Esophagus (tissue), 2 donors: ENCODE measurements at regions not wholly inside any gene's neighbourhood (a gene's known extent, or its start where the extent isn't known, plus 50 kb on each side); places are given as distances from the start of the nearest gene placed in this dataset.

Experiments used
- H3K27ac ChIP-seq, 2 donors: one replicate each; pipeline ENCODE4 v1.5.1; 2013; ENCODE audit warnings: low read depth in 2 of 2, mild to moderate bottlenecking in 2 of 2, inconsistent platforms in 1 of 2, low read length in 1 of 2, moderate library complexity in 1 of 2
- H3K27me3 ChIP-seq, 2 donors: one replicate each; pipeline ENCODE4 v1.6.1; 2013; ENCODE audit warnings: low read length in 2 of 2, control low read depth in 1 of 2, mild to moderate bottlenecking in 1 of 2; ENCODE audit not compliant: insufficient read depth in 2 of 2, control insufficient read depth in 1 of 2
- H3K36me3 ChIP-seq, 2 donors: one replicate each; pipeline ENCODE4 v1.6.1; 2013; ENCODE audit warnings: low read length in 1 of 2; ENCODE audit not compliant: control insufficient read depth in 2 of 2, insufficient read depth in 2 of 2
- H3K4me1 ChIP-seq, 2 donors: one replicate each; pipeline ENCODE4 v1.6.1; 2013; ENCODE audit warnings: low read length in 1 of 2; ENCODE audit not compliant: control insufficient read depth in 2 of 2, insufficient read depth in 2 of 2
- H3K4me3 ChIP-seq, 2 donors: one replicate each; pipeline ENCODE4 v1.5.1; 2013; ENCODE audit warnings: low read length in 2 of 2, mild to moderate bottlenecking in 2 of 2, low read depth in 1 of 2, moderate library complexity in 1 of 2
- H3K9me3 ChIP-seq, 2 donors: one replicate each; pipeline ENCODE4 v1.6.1; 2013; ENCODE audit warnings: mild to moderate bottlenecking in 2 of 2, low read depth in 1 of 2, low read length in 1 of 2, moderate library complexity in 1 of 2; ENCODE audit not compliant: control insufficient read depth in 2 of 2, insufficient read depth in 1 of 2
- WGBS, 2 donors: extraction: QIAGEN DNeasy Blood & Tissue Kit; methylation state at CpG; one replicate each; pipeline ENCODE4 v1.1.7; 2013; 5-methylcytosine and 5-hydroxymethylcytosine counted together
- donor health status: healthy with polysubstance abuse.
- donor health status: Bipolar disorder and iron deficiency.

- H3K4me3 ChIP-seq: no peak overlapping the region
- no peaks in the 10 kb centered on the region for H3K4me1 ChIP-seq
- H3K9me3 ChIP-seq: no peaks in the 10 kb centered on the region
- H3K27me3 ChIP-seq: no peaks in the 10 kb centered on the region
- no peak overlapping the region for H3K27ac ChIP-seq
- WGBS, 2 donors: 62 to 81% methylated on average over 1 of the region's 1 CpG
- no peaks in the 10 kb centered on the region for H3K36me3 ChIP-seq
These were observed 479.2 kb upstream of the PKDCC start for GRCh38 chr2:41568648-41569047.

- Histone ChIP-seq H3K27ac (no peak overlapping the region), H3K27me3 (no peaks in the 10 kb centered on the region), H3K4me1 (no peaks in the 10 kb centered on the region), H3K4me3 (no peak overlapping the region), H3K9me3 (no peaks in the 10 kb centered on the region), H3K36me3 (no peaks in the 10 kb centered on the region)
- 71 to 77% methylated on average over 3 of the region's 3 CpGs for WGBS, 2 donors
These were observed 475.7 kb upstream of the PKDCC start for GRCh38 chr2:41572154-41572553.

GRCh38 chr2:41576423-41576822, 471.4 kb upstream of the PKDCC start:
- H3K4me3 ChIP-seq: no peak overlapping the region
- no peaks in the 10 kb centered on the region for H3K27me3 ChIP-seq
- no peak overlapping the region for H3K27ac ChIP-seq
- no peaks in the 10 kb centered on the region for H3K36me3 ChIP-seq
- H3K9me3 ChIP-seq: no peaks in the 10 kb centered on the region
- no peaks in the 10 kb centered on the region for H3K4me1 ChIP-seq
- WGBS, 2 donors: 66 to 70% methylated on average over 2 of the region's 2 CpGs

GRCh38 chr2:41579806-41580205, 468.0 kb upstream of the PKDCC start:
- Histone ChIP-seq H3K36me3 (no peaks in the 10 kb centered on the region), H3K4me3 (no peak overlapping the region), H3K27ac (no peak overlapping the region), H3K4me1 (no peaks in the 10 kb centered on the region), H3K27me3 (no peaks in the 10 kb centered on the region), H3K9me3 (no peaks in the 10 kb centered on the region)
- 52 to 58% methylated on average over 2 of the region's 2 CpGs for WGBS, 2 donors

- no peaks in the 10 kb centered on the region for H3K9me3 ChIP-seq
- WGBS, 2 donors: 68 to 76% methylated on average over 4 of the region's 4 CpGs
- H3K4me3 ChIP-seq: no peak overlapping the region
- H3K36me3 ChIP-seq: no peaks in the 10 kb centered on the region
- no peaks in the 10 kb centered on the region for H3K27me3 ChIP-seq
- H3K27ac ChIP-seq: no peak overlapping the region
- no peaks in the 10 kb centered on the region for H3K4me1 ChIP-seq
These were observed 467.0 kb upstream of the PKDCC start for GRCh38 chr2:41580806-41581205.

- H3K4me3 ChIP-seq: no peak overlapping the region
- no peak overlapping the region for H3K27ac ChIP-seq
- no peaks in the 10 kb centered on the region for H3K27me3 ChIP-seq
- H3K36me3 ChIP-seq: no peaks in the 10 kb centered on the region
- WGBS, 2 donors: 21 to 28% methylated on average over 1 of the region's 1 CpG
- peaks cover 0 to 2% of the 10 kb centered on the region in 2 donors for H3K4me1 ChIP-seq
- no peaks in the 10 kb centered on the region for H3K9me3 ChIP-seq
These were observed 452.6 kb upstream of the PKDCC start for GRCh38 chr2:41595240-41595639.

- Histone ChIP-seq H3K4me3 (no peak overlapping the region), H3K27ac (no peak overlapping the region)
These were observed 450.1 kb upstream of the PKDCC start for GRCh38 chr2:41597680-41598079.

GRCh38 chr2:41598161-41598894, 449.5 kb upstream of the PKDCC start:
- no peaks in the 10 kb centered on the region for H3K27me3 ChIP-seq
- WGBS, 2 donors: 48 to 50% methylated on average over 5 of the region's 5 CpGs
- H3K4me1 ChIP-seq: no peaks in the 10 kb centered on the region
- H3K27ac ChIP-seq: no peak overlapping the region
- no peak overlapping the region for H3K4me3 ChIP-seq
- H3K36me3 ChIP-seq: no peaks in the 10 kb centered on the region
- no peaks in the 10 kb centered on the region for H3K9me3 ChIP-seq

More at GRCh38 chr2:41597680-41598079, 450.1 kb upstream of the PKDCC start:
- H3K36me3 ChIP-seq: no peaks in the 10 kb centered on the region
- no peaks in the 10 kb centered on the region for H3K4me1 ChIP-seq
- H3K27me3 ChIP-seq: no peaks in the 10 kb centered on the region
- H3K9me3 ChIP-seq: no peaks in the 10 kb centered on the region
- WGBS, 2 donors: 28 to 40% methylated on average over 2 of the region's 2 CpGs

GRCh38 chr2:41600460-41600859, 447.4 kb upstream of the PKDCC start:
- Histone ChIP-seq H3K27me3 (no peaks in the 10 kb centered on the region), H3K4me1 (no peaks in the 10 kb centered on the region), H3K36me3 (no peaks in the 10 kb centered on the region), H3K27ac (no peak overlapping the region), H3K4me3 (no peak overlapping the region), H3K9me3 (no peaks in the 10 kb centered on the region)

- Histone ChIP-seq H3K27me3 (no peaks in the 10 kb centered on the region), H3K36me3 (no peaks in the 10 kb centered on the region), H3K9me3 (no peaks in the 10 kb centered on the region), H3K4me3 (no peak overlapping the region), H3K27ac (no peak overlapping the region), H3K4me1 (no peaks in the 10 kb centered on the region)
- 29 to 49% methylated on average over 2 of the region's 2 CpGs for WGBS, 2 donors
These were observed 445.5 kb upstream of the PKDCC start for GRCh38 chr2:41602341-41602740.
